BJ (cell line): ENCODE measurements at regions not wholly inside any gene's neighbourhood (a gene's known extent, or its start where the extent isn't known, plus 50 kb on each side); places are given as distances from the start of the nearest gene placed in this dataset.

ENCODE experiments used
- CTCF ChIA-PET: fragments of 350-600 bp; formaldehyde crosslinking; extraction: SDS; loops from one replicate; lab custom pipeline; 2021; ENCODE audit warnings: antibody characterized with exemption, inconsistent platforms; lab: Yijun Ruan, JAX
- POLR2A ChIA-PET: fragments of 300-600 bp; sonication (Branson Sonifier 250); formaldehyde crosslinking; extraction: SDS; loops from one replicate; lab custom pipeline; 2021; ENCODE audit warnings: antibody characterized with exemption; lab: Charles Lee
- DNase-seq: peaks from one replicate; pipeline ENCODE4 v3.0.0-alpha.2; 2011; ENCODE audit warnings: low read depth
- H3K27me3 ChIP-seq: 2 replicates; pipeline ENCODE4 v1.6.0; 2011; ENCODE audit warnings: low read length; ENCODE audit not compliant: control insufficient read depth, insufficient read depth
- H3K36me3 ChIP-seq: 2 replicates; pipeline ENCODE4 v1.5.1; 2011; ENCODE audit warnings: low read length; ENCODE audit not compliant: control insufficient read depth, insufficient read depth
- H3K4me3 ChIP-seq: 2 replicates; pipeline ENCODE4 v1.5.1; 2011; ENCODE audit warnings: low read depth, mild to moderate bottlenecking, control low read depth, low read length
- CTCF ChIP-seq: IDR thresholded peaks from 2 replicates; pipeline ENCODE4 v1.5.1; 2011; ENCODE audit warnings: low read depth, mild to moderate bottlenecking, control low read depth, inconsistent platforms, low read length, moderate library complexity; ENCODE audit not compliant: insufficient read depth

- no peak for DNase-seq
- Histone ChIP-seq H3K36me3 (no peaks in the 10 kb centered on the region), H3K27me3 (no peaks in the 10 kb centered on the region), H3K4me3 (no peak overlapping the region)
- POLR2A ChIA-PET, result no interaction called here
- TF ChIP-seq CTCF, result no peak
- CTCF ChIA-PET, result no interaction called here
Measured at GRCh38 chr2:8627692-8628085, 54.2 kb upstream of the ID2 start.

GRCh38 chr2:8628179-8628865 is 53.5 kb upstream of the ID2 start:
- H3K4me3 ChIP-seq, result no peak overlapping the region
- no peak for DNase-seq
- ChIA-PET CTCF (no interaction called here), POLR2A (no interaction called here)
- no peaks in the 10 kb centered on the region for H3K36me3 ChIP-seq
- H3K27me3 ChIP-seq, result no peaks in the 10 kb centered on the region
- no peak for TF ChIP-seq CTCF

- Histone ChIP-seq H3K4me3 (no peak overlapping the region), H3K27me3 (no peaks in the 10 kb centered on the region), H3K36me3 (no peaks in the 10 kb centered on the region)
- no peak for DNase-seq
- POLR2A ChIA-PET, result no interaction called here
- TF ChIP-seq CTCF, result no peak
- CTCF ChIA-PET, result no interaction called here
Measured at GRCh38 chr2:8628866-8629209, 53.0 kb upstream of the ID2 start.

- ChIA-PET CTCF (no interaction called here), POLR2A (no interaction called here)
- no peak for TF ChIP-seq CTCF
- no peak for DNase-seq
- no peak overlapping the region for H3K4me3 ChIP-seq
- no peaks in the 10 kb centered on the region for H3K27me3 ChIP-seq
- H3K36me3 ChIP-seq, result no peaks in the 10 kb centered on the region
Measured at GRCh38 chr2:8629402-8629801, 52.5 kb upstream of the ID2 start.

- Histone ChIP-seq H3K36me3 (no peaks in the 10 kb centered on the region), H3K27me3 (no peaks in the 10 kb centered on the region), H3K4me3 (no peak overlapping the region)
- TF ChIP-seq CTCF, result no peak
- ChIA-PET CTCF (interaction anchor here (0.8 kb wide), 1 partner anchor 13 kb away, joined by 3 read pairs; no protein-coding TSS in a partner anchor), POLR2A (no interaction called here)
- DNase-seq, result no peak
Measured at GRCh38 chr2:8630676-8631464, 51.0 kb upstream of the ID2 start.
